ENCODE measurements at regions not wholly inside any gene's neighbourhood (a gene's known extent, or its start where the extent isn't known, plus 50 kb on each side); places are given as distances from the start of the nearest gene placed in this dataset.
A peak's percentile ranks its signal among the peaks of the same experiment; 100 is the strongest.

GRCh38 chr13:42658019-42658418, 84.1 kb downstream of the TNFSF11 start:
- no peak for TF ChIP-seq GATA2 (IDR thresholded peaks at IDR 0.05; ENCODE audit: low read depth, low read length)
- TF ChIP-seq GATA3 (IDR thresholded peaks at IDR 0.05; ENCODE audit: low read depth, low read length) = no peak

GRCh38 chr13:42660333-42660965, 86.5 kb downstream of the TNFSF11 start:
- no peak for TF ChIP-seq GATA2 (IDR thresholded peaks at IDR 0.05; ENCODE audit: low read depth, low read length)
- no peak for TF ChIP-seq GATA3 (IDR thresholded peaks at IDR 0.05; ENCODE audit: low read depth, low read length)

- TF ChIP-seq GATA2 (IDR thresholded peaks at IDR 0.05; ENCODE audit: low read depth, low read length) (no peak), GATA3 (IDR thresholded peaks at IDR 0.05; ENCODE audit: low read depth, low read length) (no peak)
Observed at GRCh38 chr13:42667638-42668037, 93.7 kb downstream of the TNFSF11 start.

- no peak for TF ChIP-seq GATA2 (IDR thresholded peaks at IDR 0.05; ENCODE audit: low read depth, low read length)
- TF ChIP-seq GATA3 (IDR thresholded peaks at IDR 0.05; ENCODE audit: low read depth, low read length) = no peak
Observed at GRCh38 chr13:42671502-42671901, 97.5 kb downstream of the TNFSF11 start.

GRCh38 chr13:42673677-42674076, 99.7 kb downstream of the TNFSF11 start:
- TF ChIP-seq GATA2 (IDR thresholded peaks at IDR 0.05; ENCODE audit: low read depth, low read length) (no peak), GATA3 (IDR thresholded peaks at IDR 0.05; ENCODE audit: low read depth, low read length) (no peak)

GRCh38 chr13:42680748-42681147, 100.6 kb upstream of the FAM216B start:
- TF ChIP-seq GATA3 (IDR thresholded peaks at IDR 0.05; ENCODE audit: low read depth, low read length) = no peak
- TF ChIP-seq GATA2 (IDR thresholded peaks at IDR 0.05; ENCODE audit: low read depth, low read length) = no peak

GRCh38 chr13:42681326-42682100, 99.9 kb upstream of the FAM216B start:
- no peak for TF ChIP-seq GATA2 (IDR thresholded peaks at IDR 0.05; ENCODE audit: low read depth, low read length)
- TF ChIP-seq GATA3 (IDR thresholded peaks at IDR 0.05; ENCODE audit: low read depth, low read length) = no peak

- TF ChIP-seq GATA2 (IDR thresholded peaks at IDR 0.05; ENCODE audit: low read depth, low read length) (no peak), GATA3 (IDR thresholded peaks at IDR 0.05; ENCODE audit: low read depth, low read length) (no peak)
Observed at GRCh38 chr13:42684226-42684625, 97.2 kb upstream of the FAM216B start.

GRCh38 chr13:42685751-42686150, 95.6 kb upstream of the FAM216B start:
- no peak for TF ChIP-seq GATA2 (IDR thresholded peaks at IDR 0.05; ENCODE audit: low read depth, low read length)
- no peak for TF ChIP-seq GATA3 (IDR thresholded peaks at IDR 0.05; ENCODE audit: low read depth, low read length)

GRCh38 chr13:42686165-42686564, 95.2 kb upstream of the FAM216B start:
- TF ChIP-seq GATA2 (IDR thresholded peaks at IDR 0.05; ENCODE audit: low read depth, low read length) = no peak
- no peak for TF ChIP-seq GATA3 (IDR thresholded peaks at IDR 0.05; ENCODE audit: low read depth, low read length)

GRCh38 chr13:42688821-42689220, 92.6 kb upstream of the FAM216B start:
- TF ChIP-seq GATA2 (IDR thresholded peaks at IDR 0.05; ENCODE audit: low read depth, low read length) (no peak), GATA3 (IDR thresholded peaks at IDR 0.05; ENCODE audit: low read depth, low read length) (no peak)

GRCh38 chr13:42696191-42696590, 85.2 kb upstream of the FAM216B start:
- no peak for TF ChIP-seq GATA2 (IDR thresholded peaks at IDR 0.05; ENCODE audit: low read depth, low read length)

- TF ChIP-seq GATA2 (IDR thresholded peaks at IDR 0.05; ENCODE audit: low read depth, low read length) = no peak
- no peak for TF ChIP-seq GATA3 (IDR thresholded peaks at IDR 0.05; ENCODE audit: low read depth, low read length)
Observed at GRCh38 chr13:42699912-42700311, 81.5 kb upstream of the FAM216B start.

- TF ChIP-seq GATA3 (IDR thresholded peaks at IDR 0.05; ENCODE audit: low read depth, low read length) = no peak
- TF ChIP-seq GATA2 (IDR thresholded peaks at IDR 0.05; ENCODE audit: low read depth, low read length) = no peak
Observed at GRCh38 chr13:42702716-42703115, 78.7 kb upstream of the FAM216B start.

- TF ChIP-seq GATA3 (IDR thresholded peaks at IDR 0.05; ENCODE audit: low read depth, low read length) = peak; percentile 18; the same call in 1 of the 2 replicates
- no peak for TF ChIP-seq GATA2 (IDR thresholded peaks at IDR 0.05; ENCODE audit: low read depth, low read length)
Observed at GRCh38 chr13:42703740-42704139, 77.6 kb upstream of the FAM216B start.

Data from SH-SY5Y (cell line).